Thyroid gland (tissue), 4 donors: ENCODE measurements at regions not wholly inside any gene's neighbourhood (a gene's known extent, or its start where the extent isn't known, plus 50 kb on each side); places are given as distances from the start of the nearest gene placed in this dataset.
"Not testable (repeated sequence)": the region's sequence is repeated elsewhere in the genome, so short reads cannot be mapped to it uniquely, and the experiment has no call there.

Source experiments
- DNase-seq, 2 donors: peaks; one replicate each; pipeline ENCODE4 v3.0.0-alpha.2; 2019
- H3K27ac ChIP-seq, 3 donors: fragments of 200-600 bp; sonication (generic); 1 replicate in 2 of 3; 2 replicates in 1 of 3; pipeline ENCODE4 v1.5.1; 2016 to 2019; ENCODE audit warnings: mild to moderate bottlenecking in 1 of 3, moderate library complexity in 1 of 3
- H3K27me3 ChIP-seq: fragments of 200-600 bp; sonication (generic); one replicate; pipeline ENCODE4 v1.5.1; 2019
- H3K36me3 ChIP-seq, 2 donors: fragments of 200-600 bp; sonication (generic); one replicate each; pipeline ENCODE4 v1.5.1; 2016 to 2019
- H3K4me1 ChIP-seq, 2 donors: fragments of 200-600 bp; sonication (generic); one replicate each; pipeline ENCODE4 v1.5.1; 2017 to 2019
- H3K4me3 ChIP-seq, 3 donors: fragments of 200-600 bp; sonication (generic); replicated peaks in 1 of 3; 1 replicate in 2 of 3; 2 replicates in 1 of 3; pipeline ENCODE4 v1.5.1; 2016; ENCODE audit warnings: mild to moderate bottlenecking in 1 of 3
- H3K9me3 ChIP-seq: fragments of 200-600 bp; sonication (generic); one replicate; pipeline ENCODE4 v1.5.1; 2017
- CTCF ChIP-seq, 6 experiments: fragments of 200-600 bp in 3 of 6; fragments of 450-650 bp in 3 of 6; sonication (generic) in 3 of 6; IDR thresholded peaks; one replicate each; pipeline ENCODE4 v1.5.1; 2016 to 2019; ENCODE audit warnings: antibody characterized with exemption in 6 of 6, mild to moderate bottlenecking in 2 of 6, inconsistent platforms in 1 of 6, moderate library complexity in 1 of 6
- POLR2A ChIP-seq, 2 donors: fragments of 450-650 bp; IDR thresholded peaks; one replicate each; pipeline ENCODE4 v1.6.1; 2017; ENCODE audit warnings: antibody characterized with exemption in 2 of 2, mild to moderate bottlenecking in 2 of 2, moderate library complexity in 1 of 2
- WGBS, 2 donors: methylation state at CpG; one replicate each; pipeline ENCODE4 v1.1.5; 2017; 5-methylcytosine and 5-hydroxymethylcytosine counted together
- intact Hi-C: fragments of 100-400 bp; cut with DNase I; formaldehyde crosslinking; loops from one replicate; pipeline ENCODE4 v1.15.1; 2023

- H3K27me3 ChIP-seq: no peaks in the 10 kb centered on the region
- no peak overlapping the region for H3K4me3 ChIP-seq
- intact Hi-C loops: no loop called here
- H3K4me1 ChIP-seq: no peaks in the 10 kb centered on the region
- TF ChIP-seq POLR2A (IDR thresholded peaks at IDR 0.05) (no peak), CTCF (IDR thresholded peaks at IDR 0.05) (no peak)
- H3K36me3 ChIP-seq: no peaks in the 10 kb centered on the region
- no peak overlapping the region for H3K27ac ChIP-seq
- DNase-seq: no peak
- 85 to 91% methylated on average over 3 of the region's 3 CpGs for WGBS, 2 donors
- H3K9me3 ChIP-seq: no peaks in the 10 kb centered on the region
Observed at GRCh38 chr4:18419780-18420179, 398.2 kb upstream of the LCORL start.

GRCh38 chr4:18418195-18418898 is 396.8 kb upstream of the LCORL start:
- H3K36me3 ChIP-seq, DNase-seq, H3K4me1 ChIP-seq, H3K9me3 ChIP-seq, H3K27me3 ChIP-seq, H3K27ac ChIP-seq, intact Hi-C loops, H3K4me3 ChIP-seq: not testable (repeated sequence)
- 80 to 95% methylated on average over 23 to 32 of the region's 51 CpGs for WGBS, 2 donors

- H3K9me3 ChIP-seq, H3K4me1 ChIP-seq, H3K36me3 ChIP-seq, intact Hi-C loops, DNase-seq, H3K4me3 ChIP-seq, H3K27me3 ChIP-seq, H3K27ac ChIP-seq: not testable (repeated sequence)
- 93 to 96% methylated on average over 15 of the region's 15 CpGs for WGBS, 2 donors
Observed at GRCh38 chr4:18417651-18418050, 396.1 kb upstream of the LCORL start.

GRCh38 chr4:18406264-18406663 is 384.7 kb upstream of the LCORL start:
- Histone ChIP-seq H3K27me3 (no peaks in the 10 kb centered on the region), H3K4me1 (no peaks in the 10 kb centered on the region), H3K4me3 (no peak overlapping the region), H3K27ac (no peak overlapping the region), H3K9me3 (no peaks in the 10 kb centered on the region), H3K36me3 (no peaks in the 10 kb centered on the region)
- WGBS, 2 donors: 77 to 86% methylated on average over 1 of the region's 1 CpG
- no peak for TF ChIP-seq CTCF (IDR thresholded peaks at IDR 0.05)
- no peak for TF ChIP-seq POLR2A (IDR thresholded peaks at IDR 0.05)
- DNase-seq: no peak
- intact Hi-C loops: no loop called here

GRCh38 chr4:18405054-18405453 is 383.5 kb upstream of the LCORL start:
- no peaks in the 10 kb centered on the region for H3K4me1 ChIP-seq
- TF ChIP-seq POLR2A (IDR thresholded peaks at IDR 0.05) (no peak), CTCF (IDR thresholded peaks at IDR 0.05) (no peak)
- no peaks in the 10 kb centered on the region for H3K27me3 ChIP-seq
- 68 to 70% methylated on average over 2 of the region's 2 CpGs for WGBS, 2 donors
- no peak overlapping the region for H3K4me3 ChIP-seq
- H3K36me3 ChIP-seq: no peaks in the 10 kb centered on the region
- intact Hi-C loops: no loop called here
- no peaks in the 10 kb centered on the region for H3K9me3 ChIP-seq
- no peak overlapping the region for H3K27ac ChIP-seq
- no peak for DNase-seq

- no peaks in the 10 kb centered on the region for H3K9me3 ChIP-seq
- no peak overlapping the region for H3K27ac ChIP-seq
- WGBS, 2 donors: 59 to 79% methylated on average over 2 of the region's 2 CpGs
- intact Hi-C loops: no loop called here
- H3K4me1 ChIP-seq: no peaks in the 10 kb centered on the region
- no peak for TF ChIP-seq POLR2A (IDR thresholded peaks at IDR 0.05)
- TF ChIP-seq CTCF (IDR thresholded peaks at IDR 0.05): no peak
- H3K27me3 ChIP-seq: no peaks in the 10 kb centered on the region
- H3K4me3 ChIP-seq: no peak overlapping the region
- H3K36me3 ChIP-seq: no peaks in the 10 kb centered on the region
- no peak for DNase-seq
Observed at GRCh38 chr4:18404642-18405041, 383.1 kb upstream of the LCORL start.
